Coronary artery (tissue), 2 donors: ENCODE measurements at regions not wholly inside any gene's neighbourhood (a gene's known extent, or its start where the extent isn't known, plus 50 kb on each side); places are given as distances from the start of the nearest gene placed in this dataset.

Source experiments
- DNase-seq: peaks from one replicate; pipeline ENCODE4 v3.0.0-alpha.2; 2017; ENCODE audit warnings: low spot score
- H3K27ac ChIP-seq, 2 donors: fragments of 200-600 bp; sonication (generic); one replicate each; pipeline ENCODE4 v1.5.1; 2016 to 2019
- H3K4me3 ChIP-seq: fragments of 200-600 bp; sonication (generic); 2 replicates; pipeline ENCODE4 v1.5.1; 2016; ENCODE audit warnings: mild to moderate bottlenecking, moderate library complexity
- TF ChIP-seq, protein P1 (sequence below): fragments of 200-600 bp; sonication (generic); IDR thresholded peaks from one replicate; pipeline ENCODE4 v1.5.1; 2019; ENCODE audit warnings: antibody characterized with exemption

DNA sequence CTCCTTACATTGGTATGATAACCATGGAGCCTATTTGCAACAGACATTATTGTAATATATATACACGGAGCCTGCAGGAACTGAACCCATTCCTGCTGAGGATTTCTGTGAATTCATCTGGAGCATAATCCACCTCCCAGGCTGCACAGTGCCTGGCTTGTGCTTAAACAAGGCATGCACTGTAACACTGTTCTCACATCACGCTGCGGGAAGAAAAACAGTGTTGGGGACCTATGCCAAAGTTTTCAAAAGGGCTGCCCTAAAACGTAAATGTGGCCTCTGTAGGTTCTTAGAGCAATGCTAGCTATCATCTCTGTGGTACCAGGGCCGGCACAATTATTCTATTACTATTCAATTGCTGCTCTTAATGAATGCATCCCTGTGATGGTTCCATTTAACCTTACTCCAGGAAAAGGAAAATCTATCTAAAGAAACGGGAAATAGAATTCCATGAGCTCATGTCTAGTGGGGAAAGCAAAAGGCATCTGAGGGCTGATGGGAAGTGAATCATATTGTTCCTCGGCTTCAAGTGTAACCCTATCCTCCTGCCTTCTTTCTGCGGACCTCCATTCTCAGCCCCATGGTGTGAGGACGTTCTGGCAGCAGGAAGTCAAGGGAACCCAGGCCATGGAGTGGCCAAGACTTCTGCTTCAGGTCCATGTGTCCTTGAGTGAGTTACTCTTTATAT is 525.5 kb downstream of the SOX6 start:
- DNase-seq, result no peak
- TF ChIP-seq, protein P1, sequence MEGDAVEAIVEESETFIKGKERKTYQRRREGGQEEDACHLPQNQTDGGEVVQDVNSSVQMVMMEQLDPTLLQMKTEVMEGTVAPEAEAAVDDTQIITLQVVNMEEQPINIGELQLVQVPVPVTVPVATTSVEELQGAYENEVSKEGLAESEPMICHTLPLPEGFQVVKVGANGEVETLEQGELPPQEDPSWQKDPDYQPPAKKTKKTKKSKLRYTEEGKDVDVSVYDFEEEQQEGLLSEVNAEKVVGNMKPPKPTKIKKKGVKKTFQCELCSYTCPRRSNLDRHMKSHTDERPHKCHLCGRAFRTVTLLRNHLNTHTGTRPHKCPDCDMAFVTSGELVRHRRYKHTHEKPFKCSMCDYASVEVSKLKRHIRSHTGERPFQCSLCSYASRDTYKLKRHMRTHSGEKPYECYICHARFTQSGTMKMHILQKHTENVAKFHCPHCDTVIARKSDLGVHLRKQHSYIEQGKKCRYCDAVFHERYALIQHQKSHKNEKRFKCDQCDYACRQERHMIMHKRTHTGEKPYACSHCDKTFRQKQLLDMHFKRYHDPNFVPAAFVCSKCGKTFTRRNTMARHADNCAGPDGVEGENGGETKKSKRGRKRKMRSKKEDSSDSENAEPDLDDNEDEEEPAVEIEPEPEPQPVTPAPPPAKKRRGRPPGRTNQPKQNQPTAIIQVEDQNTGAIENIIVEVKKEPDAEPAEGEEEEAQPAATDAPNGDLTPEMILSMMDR, result no peak
- Histone ChIP-seq H3K4me3 (no peak overlapping the region), H3K27ac (no peak overlapping the region)

DNA sequence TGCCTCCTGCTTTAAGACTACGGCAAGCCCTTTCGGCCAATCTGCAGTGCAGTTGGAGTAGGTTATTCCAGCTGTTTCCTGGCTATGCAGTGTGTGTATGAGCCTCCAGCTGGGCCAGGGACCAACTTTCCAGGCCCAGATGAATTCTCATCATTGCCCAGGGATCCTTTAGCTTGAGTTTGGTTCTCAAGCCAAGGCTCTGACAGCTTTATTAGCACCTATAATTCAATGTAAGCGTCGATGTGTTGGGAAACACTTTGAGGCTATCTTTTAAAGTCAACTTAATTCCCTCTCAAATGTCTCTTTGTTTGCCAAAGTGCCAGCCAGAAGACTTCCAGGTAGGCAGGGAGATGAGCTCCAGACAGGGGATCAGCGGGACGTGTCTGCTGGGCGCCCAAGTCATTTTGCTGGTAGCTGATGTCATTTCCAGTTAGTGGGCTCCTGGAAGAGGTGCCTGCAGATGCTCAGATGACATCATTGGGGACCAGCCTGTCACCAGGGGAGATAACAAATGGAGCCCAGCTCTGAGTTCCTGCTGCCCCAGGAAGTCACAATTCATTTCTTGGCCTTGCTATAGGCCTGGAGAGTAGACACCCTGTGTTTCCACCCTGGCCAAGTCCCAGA is 520.4 kb downstream of the SOX6 start:
- Histone ChIP-seq H3K4me3 (no peak overlapping the region), H3K27ac (no peak overlapping the region)
- DNase-seq, result no peak

DNA sequence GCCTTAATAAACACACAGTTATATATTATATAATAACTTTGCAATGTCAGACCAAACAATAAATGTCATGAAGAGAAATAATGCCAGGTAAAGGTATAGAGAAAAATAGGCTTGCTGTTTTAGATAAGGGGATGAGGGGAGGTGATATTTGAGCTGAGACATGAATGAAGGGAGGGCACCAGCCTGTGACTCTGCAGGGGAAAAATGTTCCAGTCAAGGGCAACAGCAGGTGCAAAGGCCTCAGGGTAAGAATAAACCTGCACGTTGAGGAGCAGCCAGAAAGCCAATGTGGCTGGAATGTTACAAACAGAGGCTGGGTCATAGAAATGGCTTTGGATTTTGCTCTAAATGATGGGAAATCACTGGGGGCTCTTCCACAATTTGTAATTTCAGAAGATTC is 519.6 kb downstream of the SOX6 start:
- no peak for DNase-seq
- TF ChIP-seq, protein P1, result no peak
- H3K4me3 ChIP-seq, result no peak overlapping the region
- no peak overlapping the region for H3K27ac ChIP-seq

More for the DNA sequence above, 520.4 kb downstream of the SOX6 start:
- TF ChIP-seq, protein P1, result no peak

- DNase-seq, result no peak
- TF ChIP-seq, protein P1, result no peak
- Histone ChIP-seq H3K4me3 (no peak overlapping the region), H3K27ac (no peak overlapping the region)
Measured at GRCh38 chr11:15837901-15838489, 518.4 kb downstream of the SOX6 start.

DNA sequence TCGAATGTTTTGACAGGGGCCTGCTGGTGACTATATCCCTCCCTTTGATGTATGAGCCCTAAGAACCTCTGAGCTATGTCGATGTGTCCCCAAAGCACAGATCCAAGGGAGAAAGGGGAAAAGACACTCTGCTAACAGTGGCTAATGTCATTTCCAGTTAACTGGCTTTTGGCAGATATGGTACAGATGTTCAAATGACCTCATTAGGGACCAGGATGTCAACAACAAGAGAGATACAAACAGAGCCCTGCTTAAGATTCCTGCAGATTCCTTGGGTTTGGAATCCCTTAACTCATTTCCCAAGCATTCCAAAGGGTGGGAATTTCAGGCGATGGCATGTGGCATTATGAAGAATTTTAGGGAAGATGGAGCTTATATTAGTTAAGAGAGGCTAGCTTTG is 517.3 kb downstream of the SOX6 start:
- H3K27ac ChIP-seq, result no peak overlapping the region
- TF ChIP-seq, protein P1, result no peak
- no peak for DNase-seq
- no peak overlapping the region for H3K4me3 ChIP-seq

- Histone ChIP-seq H3K4me3 (no peak overlapping the region), H3K27ac (no peak overlapping the region)
- no peak for DNase-seq
- TF ChIP-seq, protein P1, result no peak
Measured at GRCh38 chr11:15840966-15841365, 515.4 kb downstream of the SOX6 start.
